ENCODE measurements at regions not wholly inside any gene's neighbourhood (a gene's known extent, or its start where the extent isn't known, plus 50 kb on each side); places are given as distances from the start of the nearest gene placed in this dataset.

DNA sequence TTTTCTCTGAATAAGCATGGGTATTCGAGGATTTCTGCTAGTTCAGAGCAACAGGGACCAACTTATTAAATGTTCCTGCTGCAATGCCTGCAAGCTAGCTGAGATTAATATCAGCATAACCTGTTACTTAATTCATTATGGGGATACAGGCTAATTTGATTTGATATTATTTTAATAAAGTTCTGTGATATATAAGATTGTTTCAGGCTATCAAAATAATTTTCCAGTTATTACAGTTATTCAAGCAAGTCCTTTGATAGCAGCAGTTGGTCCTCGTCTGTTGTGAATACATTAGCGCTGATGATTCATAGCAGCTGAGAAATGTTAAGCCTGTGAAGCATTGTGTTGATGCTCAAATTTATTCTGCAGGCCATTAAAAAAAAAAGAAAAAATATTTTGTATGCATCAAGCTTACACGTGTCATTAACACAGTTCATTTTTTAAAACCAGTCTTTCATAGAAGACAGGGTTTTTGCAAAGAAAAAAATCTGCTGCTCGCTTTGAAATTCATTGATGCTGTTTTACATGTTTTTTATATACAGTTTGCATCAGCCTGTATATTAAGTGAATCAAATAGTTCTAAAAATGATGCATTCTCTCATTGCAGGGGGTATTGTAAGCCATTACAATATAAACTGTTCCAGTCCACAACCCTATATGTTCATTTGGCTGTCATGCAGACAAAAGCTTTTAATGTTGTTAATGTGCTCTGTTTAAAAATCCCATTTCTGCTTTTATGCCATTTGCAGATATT, 482.5 kb downstream of the BCL11A start:
- TF ChIP-seq, protein P1, sequence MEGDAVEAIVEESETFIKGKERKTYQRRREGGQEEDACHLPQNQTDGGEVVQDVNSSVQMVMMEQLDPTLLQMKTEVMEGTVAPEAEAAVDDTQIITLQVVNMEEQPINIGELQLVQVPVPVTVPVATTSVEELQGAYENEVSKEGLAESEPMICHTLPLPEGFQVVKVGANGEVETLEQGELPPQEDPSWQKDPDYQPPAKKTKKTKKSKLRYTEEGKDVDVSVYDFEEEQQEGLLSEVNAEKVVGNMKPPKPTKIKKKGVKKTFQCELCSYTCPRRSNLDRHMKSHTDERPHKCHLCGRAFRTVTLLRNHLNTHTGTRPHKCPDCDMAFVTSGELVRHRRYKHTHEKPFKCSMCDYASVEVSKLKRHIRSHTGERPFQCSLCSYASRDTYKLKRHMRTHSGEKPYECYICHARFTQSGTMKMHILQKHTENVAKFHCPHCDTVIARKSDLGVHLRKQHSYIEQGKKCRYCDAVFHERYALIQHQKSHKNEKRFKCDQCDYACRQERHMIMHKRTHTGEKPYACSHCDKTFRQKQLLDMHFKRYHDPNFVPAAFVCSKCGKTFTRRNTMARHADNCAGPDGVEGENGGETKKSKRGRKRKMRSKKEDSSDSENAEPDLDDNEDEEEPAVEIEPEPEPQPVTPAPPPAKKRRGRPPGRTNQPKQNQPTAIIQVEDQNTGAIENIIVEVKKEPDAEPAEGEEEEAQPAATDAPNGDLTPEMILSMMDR (IDR thresholded peaks at IDR 0.05; ENCODE audit: low read depth, low read length), result no peak
- H3K27me3 ChIP-seq, result no peaks in the 10 kb centered on the region
- no peak overlapping the region for H3K4me3 ChIP-seq
- H3K4me1 ChIP-seq (ENCODE audit: low read depth), result peaks cover 13% of the 10 kb centered on the region
- no peaks in the 10 kb centered on the region for H3K9me3 ChIP-seq (ENCODE audit: low read depth)
- no peak overlapping the region for H3K27ac ChIP-seq
- no peaks in the 10 kb centered on the region for H3K36me3 ChIP-seq
- DNase-seq (ENCODE audit: low read depth in 1 of 2, low spot score in 1 of 2), result no peak

- Histone ChIP-seq H3K4me3 (no peak overlapping the region), H3K27ac (no peak overlapping the region), H3K27me3 (no peaks in the 10 kb centered on the region), H3K4me1 (ENCODE audit: low read depth) (peaks cover 14% of the 10 kb centered on the region), H3K36me3 (no peaks in the 10 kb centered on the region), H3K9me3 (ENCODE audit: low read depth) (no peaks in the 10 kb centered on the region)
- TF ChIP-seq, protein P1 (IDR thresholded peaks at IDR 0.05; ENCODE audit: low read depth, low read length), result no peak
- DNase-seq (ENCODE audit: low read depth in 1 of 2, low spot score in 1 of 2), result no peak
Measured at GRCh38 chr2:60070196-60070595, 483.3 kb downstream of the BCL11A start.

- TF ChIP-seq, protein P1 (IDR thresholded peaks at IDR 0.05; ENCODE audit: low read depth, low read length), result no peak
- no peaks in the 10 kb centered on the region for H3K27me3 ChIP-seq
- DNase-seq (ENCODE audit: low read depth in 1 of 2, low spot score in 1 of 2), result no peak
- H3K9me3 ChIP-seq (ENCODE audit: low read depth), result no peaks in the 10 kb centered on the region
- H3K36me3 ChIP-seq, result no peaks in the 10 kb centered on the region
- peaks cover 18% of the 10 kb centered on the region for H3K4me1 ChIP-seq (ENCODE audit: low read depth)
- no peak overlapping the region for H3K4me3 ChIP-seq
- H3K27ac ChIP-seq, result peak overlapping the region; percentile 9
Measured at GRCh38 chr2:60068755-60069154, 484.7 kb downstream of the BCL11A start.

GRCh38 chr2:60067006-60067405, 486.4 kb downstream of the BCL11A start:
- no peaks in the 10 kb centered on the region for H3K36me3 ChIP-seq
- H3K4me3 ChIP-seq, result no peak overlapping the region
- H3K9me3 ChIP-seq (ENCODE audit: low read depth), result no peaks in the 10 kb centered on the region
- peaks cover 18% of the 10 kb centered on the region for H3K4me1 ChIP-seq (ENCODE audit: low read depth)
- H3K27me3 ChIP-seq, result no peaks in the 10 kb centered on the region
- TF ChIP-seq, protein P1 (IDR thresholded peaks at IDR 0.05; ENCODE audit: low read depth, low read length), result no peak
- no peak for DNase-seq (ENCODE audit: low read depth in 1 of 2, low spot score in 1 of 2)
- H3K27ac ChIP-seq, result no peak overlapping the region

DNA sequence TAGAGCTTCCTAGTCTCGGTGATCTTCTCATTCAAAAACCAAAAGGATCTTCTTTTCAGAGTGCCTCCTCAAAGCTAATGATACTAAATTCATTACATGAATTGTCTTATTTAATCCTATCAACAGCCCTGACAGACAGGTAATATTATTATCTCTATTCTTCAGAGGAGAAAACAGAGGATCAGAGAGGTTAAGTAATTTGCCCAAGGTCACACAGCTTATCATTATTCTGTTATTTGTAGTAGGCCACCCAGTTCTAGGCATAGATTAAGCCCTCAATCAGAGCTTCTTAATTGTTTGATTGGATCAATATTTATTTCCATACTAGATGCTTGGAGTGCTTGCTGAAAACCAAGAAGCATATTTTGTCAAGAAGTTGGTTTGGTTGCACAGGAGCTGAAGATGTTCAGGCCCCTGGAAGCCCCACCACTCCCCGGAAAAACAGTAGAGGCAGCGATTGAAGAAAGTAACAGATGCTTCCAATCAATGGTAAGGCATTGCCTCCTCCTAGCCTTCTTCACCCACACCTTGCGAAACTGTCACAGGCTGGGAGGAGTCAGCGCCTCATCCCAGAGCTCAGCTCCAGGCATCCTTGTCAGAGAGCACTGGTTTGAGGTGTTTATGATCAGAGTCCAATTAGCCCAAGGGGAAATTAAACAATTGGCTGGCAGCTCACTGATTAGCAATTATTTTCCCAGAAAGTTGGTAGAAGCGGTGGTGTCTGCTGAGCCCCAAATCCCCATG, 487.2 kb downstream of the BCL11A start:
- H3K4me3 ChIP-seq, result no peak overlapping the region
- TF ChIP-seq, protein P1 (IDR thresholded peaks at IDR 0.05; ENCODE audit: low read depth, low read length), result no peak
- DNase-seq (ENCODE audit: low read depth in 1 of 2, low spot score in 1 of 2), result no peak
- H3K9me3 ChIP-seq (ENCODE audit: low read depth), result no peaks in the 10 kb centered on the region
- no peaks in the 10 kb centered on the region for H3K36me3 ChIP-seq
- peaks cover 11% of the 10 kb centered on the region for H3K4me1 ChIP-seq (ENCODE audit: low read depth)
- no peak overlapping the region for H3K27ac ChIP-seq
- H3K27me3 ChIP-seq, result no peaks in the 10 kb centered on the region
